ENCODE measurements at regions not wholly inside any gene's neighbourhood (a gene's known extent, or its start where the extent isn't known, plus 50 kb on each side); places are given as distances from the start of the nearest gene placed in this dataset.

DNA sequence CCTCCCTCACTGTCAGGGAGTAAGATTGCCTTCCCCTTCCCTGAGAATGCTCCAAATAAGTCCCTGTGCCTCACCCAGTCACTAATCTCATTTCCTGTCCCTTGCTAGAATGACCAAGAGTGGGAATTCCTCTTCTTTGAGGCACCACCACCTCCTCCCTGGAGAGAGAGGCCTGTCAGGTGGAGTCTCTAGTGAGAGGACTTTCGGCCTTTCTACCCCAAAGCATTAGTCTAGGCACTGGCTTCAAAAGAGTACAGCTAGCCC is 145.0 kb downstream of the PTPN20 start:
- TF ChIP-seq EZH2phosphoT487 (IDR thresholded peaks at IDR 0.05; ENCODE audit: low read length) (no peak), EZH2 (optimal IDR thresholded peaks at IDR 0.05; ENCODE audit: low read depth, low read length) (no peak)
- TF ChIP-seq, protein P1, sequence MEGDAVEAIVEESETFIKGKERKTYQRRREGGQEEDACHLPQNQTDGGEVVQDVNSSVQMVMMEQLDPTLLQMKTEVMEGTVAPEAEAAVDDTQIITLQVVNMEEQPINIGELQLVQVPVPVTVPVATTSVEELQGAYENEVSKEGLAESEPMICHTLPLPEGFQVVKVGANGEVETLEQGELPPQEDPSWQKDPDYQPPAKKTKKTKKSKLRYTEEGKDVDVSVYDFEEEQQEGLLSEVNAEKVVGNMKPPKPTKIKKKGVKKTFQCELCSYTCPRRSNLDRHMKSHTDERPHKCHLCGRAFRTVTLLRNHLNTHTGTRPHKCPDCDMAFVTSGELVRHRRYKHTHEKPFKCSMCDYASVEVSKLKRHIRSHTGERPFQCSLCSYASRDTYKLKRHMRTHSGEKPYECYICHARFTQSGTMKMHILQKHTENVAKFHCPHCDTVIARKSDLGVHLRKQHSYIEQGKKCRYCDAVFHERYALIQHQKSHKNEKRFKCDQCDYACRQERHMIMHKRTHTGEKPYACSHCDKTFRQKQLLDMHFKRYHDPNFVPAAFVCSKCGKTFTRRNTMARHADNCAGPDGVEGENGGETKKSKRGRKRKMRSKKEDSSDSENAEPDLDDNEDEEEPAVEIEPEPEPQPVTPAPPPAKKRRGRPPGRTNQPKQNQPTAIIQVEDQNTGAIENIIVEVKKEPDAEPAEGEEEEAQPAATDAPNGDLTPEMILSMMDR (IDR thresholded peaks at IDR 0.05; ENCODE audit: low read length), result no peak
- H3K27me3 ChIP-seq (replicated peaks; ENCODE audit: insufficient read depth, low read length), result no peaks in the 10 kb centered on the region
- H3F3A ChIP-seq (ENCODE audit: insufficient read depth, low read length), result no peaks in the 10 kb centered on the region
- no peaks in the 10 kb centered on the region for H3K4me1 ChIP-seq (ENCODE audit: low read length)
- no peaks in the 10 kb centered on the region for H3K79me2 ChIP-seq (ENCODE audit: low read length)
- no peak overlapping the region for H3K4me2 ChIP-seq (ENCODE audit: low read depth, low read length)
- H2AFZ ChIP-seq (ENCODE audit: low read length), result no peak overlapping the region
- no peaks in the 10 kb centered on the region for H3K9me2 ChIP-seq (replicated peaks; ENCODE audit: insufficient read depth, low read length)
- H3K4me3 ChIP-seq (ENCODE audit: low read length), result no peak overlapping the region
- no peak overlapping the region for H3K27ac ChIP-seq (ENCODE audit: low read length)
- no peaks in the 10 kb centered on the region for H3K9me3 ChIP-seq (replicated peaks; ENCODE audit: insufficient read depth, low read length)
- DNase-seq, result no peak
- no peak overlapping the region for H3K9ac ChIP-seq (ENCODE audit: low read length)
- H4K20me1 ChIP-seq (ENCODE audit: insufficient read depth, low read length), result no peaks in the 10 kb centered on the region
- no peaks in the 10 kb centered on the region for H3K36me3 ChIP-seq (replicated peaks; ENCODE audit: insufficient read depth, low read length)

GRCh38 chr10:47057471-47057870 is 146.2 kb downstream of the PTPN20 start:
- H3F3A ChIP-seq (ENCODE audit: insufficient read depth, low read length), result no peaks in the 10 kb centered on the region
- no peak overlapping the region for H3K27ac ChIP-seq (ENCODE audit: low read length)
- no peaks in the 10 kb centered on the region for H4K20me1 ChIP-seq (ENCODE audit: insufficient read depth, low read length)
- H3K4me1 ChIP-seq (ENCODE audit: low read length), result no peaks in the 10 kb centered on the region
- H3K4me3 ChIP-seq (ENCODE audit: low read length), result no peak overlapping the region
- no peak overlapping the region for H2AFZ ChIP-seq (ENCODE audit: low read length)
- no peaks in the 10 kb centered on the region for H3K27me3 ChIP-seq (replicated peaks; ENCODE audit: insufficient read depth, low read length)
- DNase-seq, result no peak
- no peaks in the 10 kb centered on the region for H3K9me3 ChIP-seq (replicated peaks; ENCODE audit: insufficient read depth, low read length)
- H3K36me3 ChIP-seq (replicated peaks; ENCODE audit: insufficient read depth, low read length), result no peaks in the 10 kb centered on the region
- no peak overlapping the region for H3K4me2 ChIP-seq (ENCODE audit: low read depth, low read length)
- no peaks in the 10 kb centered on the region for H3K79me2 ChIP-seq (ENCODE audit: low read length)
- TF ChIP-seq EZH2 (optimal IDR thresholded peaks at IDR 0.05; ENCODE audit: low read depth, low read length) (no peak), EZH2phosphoT487 (IDR thresholded peaks at IDR 0.05; ENCODE audit: low read length) (no peak)
- TF ChIP-seq, protein P1 (IDR thresholded peaks at IDR 0.05; ENCODE audit: low read length), result no peak
- no peak overlapping the region for H3K9ac ChIP-seq (ENCODE audit: low read length)
- no peaks in the 10 kb centered on the region for H3K9me2 ChIP-seq (replicated peaks; ENCODE audit: insufficient read depth, low read length)

DNA sequence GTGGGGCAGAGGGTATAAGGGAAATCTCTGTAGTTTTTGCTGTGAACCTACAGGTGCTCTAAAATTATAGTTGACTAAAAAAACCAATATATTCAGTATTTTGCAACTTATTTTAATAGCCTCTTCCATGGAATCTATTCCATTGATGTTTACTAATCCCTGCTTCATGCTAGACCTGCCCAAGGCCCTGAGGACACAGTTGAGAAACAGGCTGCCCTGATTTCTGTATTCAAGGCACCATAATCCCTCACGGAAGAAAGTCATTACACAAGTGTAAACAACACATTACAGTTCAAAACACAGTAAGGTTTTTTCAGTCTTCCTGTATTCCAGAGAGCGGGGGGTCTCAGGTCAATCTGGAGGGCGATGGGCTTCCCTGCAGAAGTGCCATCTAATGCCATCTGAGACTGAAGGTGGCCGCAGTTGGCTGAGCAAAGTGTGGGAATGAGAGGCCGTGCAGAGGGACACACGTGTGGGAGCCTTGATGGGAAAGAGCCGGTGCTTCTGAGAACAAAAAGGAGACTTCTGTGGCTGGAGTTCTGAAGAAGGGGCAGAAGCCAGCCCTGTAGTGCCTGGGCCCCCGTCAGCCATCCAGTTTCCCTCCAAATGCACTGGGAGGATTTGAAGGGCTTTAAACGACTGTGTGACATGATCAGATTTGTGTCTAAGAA is 146.9 kb downstream of the PTPN20 start:
- H3K9me3 ChIP-seq (replicated peaks; ENCODE audit: insufficient read depth, low read length), result no peaks in the 10 kb centered on the region
- H3K4me2 ChIP-seq (ENCODE audit: low read depth, low read length), result no peak overlapping the region
- TF ChIP-seq EZH2phosphoT487 (IDR thresholded peaks at IDR 0.05; ENCODE audit: low read length) (no peak), EZH2 (optimal IDR thresholded peaks at IDR 0.05; ENCODE audit: low read depth, low read length) (no peak)
- TF ChIP-seq, protein P1 (IDR thresholded peaks at IDR 0.05; ENCODE audit: low read length), result no peak
- H3K36me3 ChIP-seq (replicated peaks; ENCODE audit: insufficient read depth, low read length), result no peaks in the 10 kb centered on the region
- no peaks in the 10 kb centered on the region for H3K79me2 ChIP-seq (ENCODE audit: low read length)
- no peaks in the 10 kb centered on the region for H3K27me3 ChIP-seq (replicated peaks; ENCODE audit: insufficient read depth, low read length)
- H2AFZ ChIP-seq (ENCODE audit: low read length), result no peak overlapping the region
- no peak for DNase-seq
- no peak overlapping the region for H3K4me3 ChIP-seq (ENCODE audit: low read length)
- no peak overlapping the region for H3K27ac ChIP-seq (ENCODE audit: low read length)
- H3K9me2 ChIP-seq (replicated peaks; ENCODE audit: insufficient read depth, low read length), result no peaks in the 10 kb centered on the region
- no peaks in the 10 kb centered on the region for H4K20me1 ChIP-seq (ENCODE audit: insufficient read depth, low read length)
- no peaks in the 10 kb centered on the region for H3F3A ChIP-seq (ENCODE audit: insufficient read depth, low read length)
- H3K4me1 ChIP-seq (ENCODE audit: low read length), result no peaks in the 10 kb centered on the region
- no peak overlapping the region for H3K9ac ChIP-seq (ENCODE audit: low read length)
